ENCODE measurements at regions not wholly inside any gene's neighbourhood (a gene's known extent, or its start where the extent isn't known, plus 50 kb on each side); places are given as distances from the start of the nearest gene placed in this dataset.
"Not testable (repeated sequence)": the region's sequence is repeated elsewhere in the genome, so short reads cannot be mapped to it uniquely, and the experiment has no call there.

DNA sequence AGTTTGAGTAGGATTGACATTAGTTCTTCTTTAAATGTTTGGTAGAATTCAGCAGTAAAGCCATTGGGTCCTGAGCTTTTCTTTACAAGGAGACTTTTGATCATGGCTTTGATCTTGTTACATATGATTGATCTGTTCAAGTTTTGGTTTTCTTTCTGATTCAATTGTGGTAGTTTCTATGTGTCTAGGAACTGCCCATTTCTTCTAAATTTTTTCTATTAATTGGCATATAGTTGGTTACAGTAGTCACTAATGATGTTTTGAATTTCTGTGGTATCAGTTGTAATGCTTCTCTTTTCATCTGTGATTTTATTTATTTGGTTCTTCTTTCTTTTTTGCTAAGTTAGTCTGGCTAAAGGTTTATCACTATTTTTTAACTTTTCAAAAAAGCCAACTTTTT, 73.3 kb upstream of the DLGAP1 start:
- Mint-ChIP-seq H3K27me3 (no peaks in the 10 kb centered on the region), H3K36me3 (ENCODE audit: low read depth) (no peaks in the 10 kb centered on the region), H3K4me3 (no peak overlapping the region), H3K9me3 (peaks cover 70% of the 10 kb centered on the region), H3K4me1 (ENCODE audit: low read depth) (no peaks in the 10 kb centered on the region), H3K27ac (no peak overlapping the region)
- intact Hi-C loops (cut with micrococcal nuclease): no loop called here

DNA sequence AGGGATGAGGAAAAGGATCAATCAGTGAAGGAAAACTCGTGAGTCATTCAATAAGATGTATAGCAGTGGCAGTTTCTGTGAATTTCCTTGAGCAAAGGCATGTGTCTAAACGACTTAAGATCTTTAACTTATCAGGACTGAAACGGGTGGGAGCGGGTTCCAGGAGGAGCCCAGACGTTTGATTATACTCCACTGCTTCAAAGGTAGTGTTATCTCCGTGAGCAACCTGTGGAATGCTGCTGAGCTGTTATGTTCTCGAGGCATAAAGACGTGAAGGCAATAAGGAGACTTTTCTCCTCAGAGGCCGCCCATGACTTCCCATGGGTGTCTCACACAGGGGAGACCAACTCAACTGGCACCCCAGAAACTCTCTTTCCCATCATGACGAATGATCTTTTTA, 72.7 kb upstream of the DLGAP1 start:
- intact Hi-C loops (cut with micrococcal nuclease); H3K36me3 Mint-ChIP-seq (ENCODE audit: low read depth); H3K27me3 Mint-ChIP-seq; H3K4me3 Mint-ChIP-seq; H3K4me1 Mint-ChIP-seq (ENCODE audit: low read depth); H3K27ac Mint-ChIP-seq: not testable (repeated sequence)
- H3K9me3 Mint-ChIP-seq: peaks cover 65% of the 10 kb centered on the region

DNA sequence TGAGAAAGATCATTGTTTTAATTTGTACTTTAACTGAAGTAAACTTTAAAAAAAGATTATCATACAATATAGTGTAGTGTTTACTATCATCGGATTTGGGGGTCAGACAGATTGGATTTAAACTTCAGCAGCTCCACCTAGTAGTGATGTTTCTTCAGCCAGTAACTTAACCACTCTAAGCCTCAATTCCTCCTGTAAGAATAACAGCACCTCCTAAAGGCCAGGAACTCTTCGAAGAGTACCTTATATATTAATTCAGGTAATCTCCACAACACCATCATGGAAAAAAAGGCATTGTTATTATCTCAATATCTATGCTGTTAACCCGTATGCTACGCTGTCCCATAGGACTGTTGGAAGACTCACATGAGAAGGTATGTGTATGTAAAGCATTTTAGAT, 69.0 kb upstream of the DLGAP1 start:
- H3K9me3 Mint-ChIP-seq: peaks cover 28% of the 10 kb centered on the region
- intact Hi-C loops (cut with micrococcal nuclease): loop anchor here (2.0 kb wide), 1 partner anchor 15 kb away; no protein-coding TSS in a partner anchor
- H3K27me3 Mint-ChIP-seq: no peaks in the 10 kb centered on the region
- no peaks in the 10 kb centered on the region for H3K36me3 Mint-ChIP-seq (ENCODE audit: low read depth)
- no peaks in the 10 kb centered on the region for H3K4me1 Mint-ChIP-seq (ENCODE audit: low read depth)
- H3K27ac Mint-ChIP-seq: no peak overlapping the region
- no peak overlapping the region for H3K4me3 Mint-ChIP-seq

DNA sequence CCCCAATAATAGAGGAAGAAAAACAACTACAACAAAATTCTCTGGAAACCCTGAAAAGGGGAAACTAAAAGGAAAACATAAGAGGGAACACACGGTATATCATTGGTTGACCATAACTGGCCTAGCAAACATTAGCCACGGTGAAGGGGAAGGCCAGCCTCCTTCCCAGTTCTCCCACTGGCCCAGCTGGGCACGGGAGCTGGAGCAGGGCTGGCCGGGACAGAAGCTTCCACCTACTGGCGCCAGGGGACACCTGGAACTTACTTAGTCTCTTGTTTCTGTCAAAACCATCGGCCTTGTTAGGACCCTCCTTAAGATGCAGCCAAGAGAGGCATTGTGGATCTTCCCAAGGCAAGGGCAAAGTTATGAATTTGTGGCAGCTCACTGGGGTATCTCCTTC, 56.1 kb upstream of the DLGAP1 start:
- Mint-ChIP-seq H3K27ac (no peak overlapping the region), H3K27me3 (no peaks in the 10 kb centered on the region), H3K4me3 (no peak overlapping the region), H3K36me3 (ENCODE audit: low read depth) (no peaks in the 10 kb centered on the region), H3K4me1 (ENCODE audit: low read depth) (no peaks in the 10 kb centered on the region), H3K9me3 (peaks cover 15% of the 10 kb centered on the region)
- intact Hi-C loops (cut with micrococcal nuclease): loop anchor here (5.0 kb wide), 1 partner anchor 41 kb away; no protein-coding TSS in a partner anchor

DNA sequence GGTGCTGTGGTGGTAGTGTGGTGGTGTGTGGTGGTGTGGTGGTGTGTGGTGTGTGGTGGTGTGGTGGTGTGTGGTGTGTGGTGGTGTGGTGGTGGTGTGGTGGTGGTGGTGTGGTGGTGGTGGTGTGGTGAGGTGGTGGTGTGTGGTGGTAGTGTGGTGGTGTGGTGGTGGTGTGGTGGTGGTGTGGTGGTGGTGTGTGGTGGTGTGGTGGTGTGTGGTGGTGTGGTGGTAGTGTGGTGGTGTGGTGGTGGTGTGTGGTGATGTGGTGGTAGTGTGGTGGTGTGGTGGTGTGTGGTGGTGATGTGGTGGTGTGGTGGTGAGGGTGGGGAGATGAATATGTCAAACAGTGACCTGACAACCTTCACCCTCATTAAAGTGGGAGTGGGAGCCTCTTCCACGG, 55.6 kb upstream of the DLGAP1 start:
- no peaks in the 10 kb centered on the region for H3K36me3 Mint-ChIP-seq (ENCODE audit: low read depth)
- intact Hi-C loops (cut with micrococcal nuclease): loop anchor here (5.0 kb wide), 1 partner anchor 42 kb away; no protein-coding TSS in a partner anchor
- no peaks in the 10 kb centered on the region for H3K27me3 Mint-ChIP-seq
- H3K27ac Mint-ChIP-seq: no peak overlapping the region
- H3K9me3 Mint-ChIP-seq: peaks cover 19% of the 10 kb centered on the region
- no peaks in the 10 kb centered on the region for H3K4me1 Mint-ChIP-seq (ENCODE audit: low read depth)
- no peak overlapping the region for H3K4me3 Mint-ChIP-seq

DNA sequence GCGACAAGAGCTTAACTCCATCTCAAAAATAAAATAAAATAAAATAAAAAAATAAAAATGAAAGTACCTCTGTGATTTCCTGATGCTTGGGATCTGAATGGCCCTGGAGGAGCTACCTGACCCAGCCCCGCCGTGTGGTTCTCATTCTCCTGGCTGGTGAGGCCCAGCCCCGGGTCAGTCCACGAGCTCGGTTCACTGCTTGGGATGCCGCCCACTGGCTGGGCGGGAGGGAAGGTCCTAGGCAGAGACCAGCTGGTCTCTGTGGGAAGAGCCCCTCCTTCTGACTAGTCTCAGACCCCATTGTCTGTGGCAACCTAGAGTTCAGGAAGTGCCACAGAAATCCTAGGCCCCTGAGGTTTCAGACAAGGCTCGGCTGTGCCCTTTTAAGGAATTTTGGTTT, 55.1 kb upstream of the DLGAP1 start:
- no peaks in the 10 kb centered on the region for H3K36me3 Mint-ChIP-seq (ENCODE audit: low read depth)
- intact Hi-C loops (cut with micrococcal nuclease): loop anchor here (5.0 kb wide), 1 partner anchor 42 kb away; no protein-coding TSS in a partner anchor
- no peak overlapping the region for H3K4me3 Mint-ChIP-seq
- H3K9me3 Mint-ChIP-seq: peaks cover 21% of the 10 kb centered on the region
- H3K27me3 Mint-ChIP-seq: no peaks in the 10 kb centered on the region
- H3K4me1 Mint-ChIP-seq (ENCODE audit: low read depth): no peaks in the 10 kb centered on the region
- no peak overlapping the region for H3K27ac Mint-ChIP-seq

Measured in dendritic cell treated with granulocyte-macrophage colony-stimulating factor and Interleukin-4, amounts not matched to agents 40 ng/mL and 50 ng/mL, for 4 days (primary cell).